Neural cell (in vitro differentiated cells): ENCODE measurements at regions not wholly inside any gene's neighbourhood (a gene's known extent, or its start where the extent isn't known, plus 50 kb on each side); places are given as distances from the start of the nearest gene placed in this dataset.

Experiments
- H2AFZ ChIP-seq: fragments of 200-600, 300-800 bp; sonication (generic), shearing (Covaris generic); 2 replicates; pipeline ENCODE4 v1.6.0; 2014; ENCODE audit warnings: low read depth, mild to moderate bottlenecking, antibody characterized with exemption, low read length, moderate library complexity
- H3F3A ChIP-seq: fragments of 200-600 bp; shearing (Covaris generic); 2 replicates; pipeline ENCODE4 v1.6.1; 2016; ENCODE audit warnings: mild to moderate bottlenecking, moderate library complexity, mixed read lengths, antibody characterized with exemption, low read length; ENCODE audit not compliant: insufficient read depth, poor library complexity, severe bottlenecking
- H3K27ac ChIP-seq: fragments of 200-600, 300-800 bp; sonication (generic), shearing (Covaris generic); 2 replicates; pipeline ENCODE4 v1.5.1; 2014; ENCODE audit warnings: mild to moderate bottlenecking, low read length, moderate library complexity
- H3K27me3 ChIP-seq: fragments of 300-800, 200-600 bp; sonication (generic), shearing (Covaris generic); 2 replicates; pipeline ENCODE4 v1.6.0; 2014; ENCODE audit warnings: mild to moderate bottlenecking, low read depth, low read length, moderate library complexity; ENCODE audit not compliant: insufficient read depth
- H3K36me3 ChIP-seq: fragments of 300-800, 200-600 bp; sonication (generic), shearing (Covaris generic); 2 replicates; pipeline ENCODE4 v1.5.1; 2014; ENCODE audit warnings: mild to moderate bottlenecking, antibody characterized with exemption, low read length, moderate library complexity; ENCODE audit not compliant: insufficient read depth
- H3K4me2 ChIP-seq: fragments of 300-800, 200-600 bp; sonication (generic), shearing (Covaris generic); 2 replicates; pipeline ENCODE4 v1.6.0; 2014; ENCODE audit warnings: mild to moderate bottlenecking, low read length
- H3K4me3 ChIP-seq: fragments of 300-800, 200-600 bp; sonication (generic), shearing (Covaris generic); 2 replicates; pipeline ENCODE4 v1.5.1; 2014; ENCODE audit warnings: mild to moderate bottlenecking, low read length, moderate library complexity
- H3K79me2 ChIP-seq: fragments of 200-600 bp; shearing (Covaris generic); replicated peaks from 2 replicates; pipeline ENCODE4 v1.6.0; 2014; ENCODE audit warnings: mild to moderate bottlenecking, low read length, moderate library complexity; ENCODE audit not compliant: insufficient read depth
- H3K9ac ChIP-seq: fragments of 300-800, 200-600 bp; sonication (generic), shearing (Covaris generic); 2 replicates; pipeline ENCODE4 v1.6.1; 2016; ENCODE audit warnings: mild to moderate bottlenecking, low read length, mixed read lengths
- H3K9me2 ChIP-seq: fragments of 200-600 bp; shearing (Covaris generic); 2 replicates; pipeline ENCODE4 v1.6.1; 2016; ENCODE audit warnings: mild to moderate bottlenecking, low read length, mixed read lengths; ENCODE audit not compliant: insufficient read depth
- H3K9me3 ChIP-seq: fragments of 200-600, 300-800 bp; sonication (generic), shearing (Covaris generic); 2 replicates; pipeline ENCODE4 v1.6.1; 2016; ENCODE audit warnings: mild to moderate bottlenecking, mixed run types, low read length, moderate library complexity, mixed read lengths
- H4K20me1 ChIP-seq: fragments of 200-600 bp; shearing (Covaris generic); 2 replicates; pipeline ENCODE4 v1.6.1; 2016; ENCODE audit warnings: mild to moderate bottlenecking, mixed run types; ENCODE audit not compliant: insufficient read depth
- CTCF ChIP-seq: fragments of 450-650 bp; IDR thresholded peaks from 2 replicates; pipeline ENCODE4 v1.5.1; 2014; ENCODE audit warnings: antibody characterized with exemption, mild to moderate bottlenecking, moderate library complexity; ENCODE audit not compliant: poor library complexity, severe bottlenecking
- EP300 ChIP-seq: fragments of 450-650 bp; conservative IDR thresholded peaks from 2 replicates; pipeline ENCODE4 v1.6.1; 2014; ENCODE audit warnings: antibody characterized with exemption, mild to moderate bottlenecking, moderate library complexity; ENCODE audit not compliant: poor library complexity, severe bottlenecking
- EZH2 ChIP-seq: fragments of 200-600, 300-800 bp; shearing (Covaris generic), sonication (generic); IDR thresholded peaks from 2 replicates; pipeline ENCODE4 v1.6.1; 2014; ENCODE audit warnings: antibody characterized with exemption, low read length, borderline replicate concordance, mild to moderate bottlenecking; ENCODE audit not compliant: insufficient read depth, poor library complexity, severe bottlenecking
- MXI1 ChIP-seq: fragments of 450-650 bp; conservative IDR thresholded peaks from 2 replicates; pipeline ENCODE4 v1.6.1; 2014; ENCODE audit warnings: antibody characterized with exemption, mild to moderate bottlenecking; ENCODE audit not compliant: poor library complexity, severe bottlenecking
- POLR2AphosphoS5 ChIP-seq: IDR thresholded peaks from 2 replicates; pipeline ENCODE4 v1.6.1; 2012
- RAD21 ChIP-seq: fragments of 450-650 bp; conservative IDR thresholded peaks from 2 replicates; pipeline ENCODE4 v1.6.1; 2014; ENCODE audit warnings: antibody characterized with exemption, mild to moderate bottlenecking, moderate library complexity
- REST ChIP-seq: IDR thresholded peaks from 2 replicates; pipeline ENCODE4 v1.6.1; 2012; ENCODE audit warnings: borderline replicate concordance
- SMC3 ChIP-seq: fragments of 450-650 bp; conservative IDR thresholded peaks from 2 replicates; pipeline ENCODE4 v1.6.1; 2014; ENCODE audit warnings: antibody characterized with exemption, mild to moderate bottlenecking, moderate library complexity; ENCODE audit not compliant: poor library complexity
- TAF1 ChIP-seq: IDR thresholded peaks from 2 replicates; pipeline ENCODE4 v1.6.1; 2012; ENCODE audit warnings: low read depth

- H3K79me2 ChIP-seq = no peaks in the 10 kb centered on the region
- TF ChIP-seq REST = no peak
- no peak for TF ChIP-seq RAD21
- no peak for TF ChIP-seq SMC3
- TF ChIP-seq POLR2AphosphoS5 = no peak
- TF ChIP-seq MXI1 = no peak
- no peak for TF ChIP-seq TAF1
- TF ChIP-seq CTCF = no peak
- no peak for TF ChIP-seq EP300
- TF ChIP-seq EZH2 = no peak
- H3K9ac ChIP-seq = no peak overlapping the region
- H3K4me3 ChIP-seq = no peak overlapping the region
- no peaks in the 10 kb centered on the region for H3F3A ChIP-seq
- no peaks in the 10 kb centered on the region for H3K36me3 ChIP-seq
- H3K27me3 ChIP-seq = no peaks in the 10 kb centered on the region
- no peak overlapping the region for H2AFZ ChIP-seq
- H4K20me1 ChIP-seq = no peaks in the 10 kb centered on the region
- H3K9me3 ChIP-seq = no peaks in the 10 kb centered on the region
- no peaks in the 10 kb centered on the region for H3K9me2 ChIP-seq
- no peak overlapping the region for H3K4me2 ChIP-seq
- H3K27ac ChIP-seq = no peak overlapping the region
These were observed 1372.6 kb upstream of the TENM3 start for GRCh38 chr4:180870623-180871022.

GRCh38 chr4:180898305-180898704 lies 1344.9 kb upstream of the TENM3 start:
- Histone ChIP-seq H3K9me2 (no peaks in the 10 kb centered on the region), H3F3A (no peaks in the 10 kb centered on the region), H4K20me1 (no peaks in the 10 kb centered on the region), H3K27ac (no peak overlapping the region), H2AFZ (no peak overlapping the region), H3K27me3 (no peaks in the 10 kb centered on the region), H3K9me3 (no peaks in the 10 kb centered on the region), H3K4me3 (no peak overlapping the region), H3K36me3 (no peaks in the 10 kb centered on the region), H3K4me2 (no peak overlapping the region), H3K9ac (no peak overlapping the region), H3K79me2 (no peaks in the 10 kb centered on the region)
- TF ChIP-seq MXI1 (no peak), EP300 (no peak), POLR2AphosphoS5 (no peak), SMC3 (no peak), RAD21 (no peak), REST (no peak), TAF1 (no peak), EZH2 (no peak), CTCF (no peak)
